ENCODE measurements at regions not wholly inside any gene's neighbourhood (a gene's known extent, or its start where the extent isn't known, plus 50 kb on each side); places are given as distances from the start of the nearest gene placed in this dataset.

- Histone ChIP-seq H3K4me2 (no peak overlapping the region), H2AFZ (no peak overlapping the region), H4K20me1 (ENCODE audit: insufficient read depth) (no peaks in the 10 kb centered on the region), H3K9me2 (ENCODE audit: insufficient read depth) (no peaks in the 10 kb centered on the region), H3F3A (ENCODE audit: insufficient read depth, low read depth) (no peaks in the 10 kb centered on the region), H3K79me2 (ENCODE audit: low read depth) (no peaks in the 10 kb centered on the region), H3K9me3 (ENCODE audit: insufficient read depth, low read depth) (no peaks in the 10 kb centered on the region), H3K27me3 (ENCODE audit: insufficient read depth, low read depth) (no peaks in the 10 kb centered on the region), H3K4me1 (replicated peaks; ENCODE audit: insufficient read depth) (peaks cover 9% of the 10 kb centered on the region; the same call in 1 of the 2 replicates), H3K4me3 (no peak overlapping the region), H3K27ac (no peak overlapping the region), H3K36me3 (ENCODE audit: low read depth) (no peaks in the 10 kb centered on the region)
- DNase-seq: no peak
- no TSS peak for BruUV-seq (replicated peaks)
- ChIA-PET CTCF (no interaction called here), POLR2A (ENCODE audit: unreplicated experiment) (no interaction called here)
- intact Hi-C loops (cut with micrococcal nuclease; ENCODE audit: unreplicated experiment): no loop called here
- TF ChIP-seq EZH2 (IDR thresholded peaks at IDR 0.05; ENCODE audit: low read depth): no peak
- TF ChIP-seq, protein P1, sequence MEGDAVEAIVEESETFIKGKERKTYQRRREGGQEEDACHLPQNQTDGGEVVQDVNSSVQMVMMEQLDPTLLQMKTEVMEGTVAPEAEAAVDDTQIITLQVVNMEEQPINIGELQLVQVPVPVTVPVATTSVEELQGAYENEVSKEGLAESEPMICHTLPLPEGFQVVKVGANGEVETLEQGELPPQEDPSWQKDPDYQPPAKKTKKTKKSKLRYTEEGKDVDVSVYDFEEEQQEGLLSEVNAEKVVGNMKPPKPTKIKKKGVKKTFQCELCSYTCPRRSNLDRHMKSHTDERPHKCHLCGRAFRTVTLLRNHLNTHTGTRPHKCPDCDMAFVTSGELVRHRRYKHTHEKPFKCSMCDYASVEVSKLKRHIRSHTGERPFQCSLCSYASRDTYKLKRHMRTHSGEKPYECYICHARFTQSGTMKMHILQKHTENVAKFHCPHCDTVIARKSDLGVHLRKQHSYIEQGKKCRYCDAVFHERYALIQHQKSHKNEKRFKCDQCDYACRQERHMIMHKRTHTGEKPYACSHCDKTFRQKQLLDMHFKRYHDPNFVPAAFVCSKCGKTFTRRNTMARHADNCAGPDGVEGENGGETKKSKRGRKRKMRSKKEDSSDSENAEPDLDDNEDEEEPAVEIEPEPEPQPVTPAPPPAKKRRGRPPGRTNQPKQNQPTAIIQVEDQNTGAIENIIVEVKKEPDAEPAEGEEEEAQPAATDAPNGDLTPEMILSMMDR (conservative IDR thresholded peaks at IDR 0.05): no peak
Observed at GRCh38 chr5:96288166-96288844, 144.7 kb downstream of the PCSK1 start.

- no peaks in the 10 kb centered on the region for H3F3A ChIP-seq (ENCODE audit: insufficient read depth, low read depth)
- TF ChIP-seq, protein P1 (conservative IDR thresholded peaks at IDR 0.05): no peak
- TF ChIP-seq EZH2 (IDR thresholded peaks at IDR 0.05; ENCODE audit: low read depth): no peak
- no peaks in the 10 kb centered on the region for H3K36me3 ChIP-seq (ENCODE audit: low read depth)
- H3K9me3 ChIP-seq (ENCODE audit: insufficient read depth, low read depth): no peaks in the 10 kb centered on the region
- ChIA-PET CTCF (no interaction called here), POLR2A (ENCODE audit: unreplicated experiment) (interaction anchor here (0.7 kb wide), 1 partner anchor 335 kb away, joined by 3 read pairs; no protein-coding TSS in a partner anchor)
- DNase-seq: no peak
- H3K79me2 ChIP-seq (ENCODE audit: low read depth): no peaks in the 10 kb centered on the region
- no peaks in the 10 kb centered on the region for H3K27me3 ChIP-seq (ENCODE audit: insufficient read depth, low read depth)
- H3K9me2 ChIP-seq (ENCODE audit: insufficient read depth): no peaks in the 10 kb centered on the region
- H3K4me2 ChIP-seq: no peak overlapping the region
- no TSS peak for BruUV-seq (replicated peaks)
- intact Hi-C loops (cut with micrococcal nuclease; ENCODE audit: unreplicated experiment): no loop called here
- peaks cover 9% of the 10 kb centered on the region; the same call in 1 of the 2 replicates for H3K4me1 ChIP-seq (replicated peaks; ENCODE audit: insufficient read depth)
- H2AFZ ChIP-seq: no peak overlapping the region
- no peaks in the 10 kb centered on the region for H4K20me1 ChIP-seq (ENCODE audit: insufficient read depth)
- no peak overlapping the region for H3K27ac ChIP-seq
- no peak overlapping the region for H3K4me3 ChIP-seq
Observed at GRCh38 chr5:96287136-96287535, 145.9 kb downstream of the PCSK1 start.

GRCh38 chr5:96285823-96286222 lies 147.2 kb downstream of the PCSK1 start:
- no TSS peak for BruUV-seq (replicated peaks)
- CTCF ChIA-PET: no interaction called here

More at GRCh38 chr5:96285823-96286222, 147.2 kb downstream of the PCSK1 start:
- Histone ChIP-seq H3K79me2 (ENCODE audit: low read depth) (no peaks in the 10 kb centered on the region), H3K4me3 (no peak overlapping the region), H2AFZ (no peak overlapping the region), H3K27ac (no peak overlapping the region), H3K9me2 (ENCODE audit: insufficient read depth) (no peaks in the 10 kb centered on the region), H3K4me2 (no peak overlapping the region), H3K36me3 (ENCODE audit: low read depth) (no peaks in the 10 kb centered on the region), H3K27me3 (ENCODE audit: insufficient read depth, low read depth) (no peaks in the 10 kb centered on the region), H3K4me1 (replicated peaks; ENCODE audit: insufficient read depth) (peaks cover 9% of the 10 kb centered on the region; the same call in 1 of the 2 replicates), H3K9me3 (ENCODE audit: insufficient read depth, low read depth) (no peaks in the 10 kb centered on the region), H3F3A (ENCODE audit: insufficient read depth, low read depth) (no peaks in the 10 kb centered on the region), H4K20me1 (ENCODE audit: insufficient read depth) (no peaks in the 10 kb centered on the region)
- POLR2A ChIA-PET (ENCODE audit: unreplicated experiment): no interaction called here
- intact Hi-C loops (cut with micrococcal nuclease; ENCODE audit: unreplicated experiment): no loop called here
- TF ChIP-seq EZH2 (IDR thresholded peaks at IDR 0.05; ENCODE audit: low read depth): no peak
- TF ChIP-seq, protein P1 (conservative IDR thresholded peaks at IDR 0.05): no peak
- no peak for DNase-seq
